ENCODE measurements at regions not wholly inside any gene's neighbourhood (a gene's known extent, or its start where the extent isn't known, plus 50 kb on each side); places are given as distances from the start of the nearest gene placed in this dataset.
"Not testable (repeated sequence)": the region's sequence is repeated elsewhere in the genome, so short reads cannot be mapped to it uniquely, and the experiment has no call there.

DNA sequence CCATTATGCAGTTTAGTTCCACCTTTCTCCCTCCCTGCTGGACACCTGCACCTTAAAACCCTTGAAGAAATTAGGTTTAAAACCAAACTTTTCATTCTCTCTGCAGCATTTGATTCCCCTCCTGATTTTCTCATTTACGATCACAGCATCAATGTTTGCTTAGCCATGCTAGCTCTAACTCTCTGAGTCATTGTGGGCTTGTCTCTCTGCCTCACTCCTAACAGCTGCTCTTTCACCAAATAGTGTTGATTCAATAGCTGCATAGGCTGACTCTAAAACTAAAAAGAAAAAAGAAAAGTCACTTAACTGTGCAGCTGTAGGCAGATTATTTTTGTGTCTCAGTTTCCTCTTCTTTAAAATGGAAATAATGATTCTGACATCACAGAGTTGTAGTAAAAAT is 1124.9 kb downstream of the DIAPH3 start:
- peak; percentile 39 for DNase-seq

DNA sequence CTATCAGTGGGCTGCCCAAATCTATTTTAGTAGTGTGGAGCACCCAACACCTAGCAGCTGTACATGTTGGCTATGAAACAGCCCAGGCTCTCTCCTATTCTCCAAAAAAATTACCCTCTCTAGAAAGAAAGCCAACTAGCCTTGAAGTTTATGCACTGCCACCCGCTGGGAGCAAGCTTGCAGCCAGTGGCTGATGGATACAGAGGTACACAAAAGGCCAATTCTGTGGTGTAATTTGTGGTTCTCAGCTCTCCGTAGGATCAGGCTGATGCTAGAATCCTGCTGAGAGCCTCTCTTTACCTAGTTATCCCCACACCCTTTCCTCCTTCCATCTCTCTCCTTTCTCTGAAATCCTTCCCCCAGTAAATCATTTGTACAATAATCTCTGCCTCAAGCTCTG is 1120.7 kb downstream of the DIAPH3 start:
- DNase-seq, result no peak

DNA sequence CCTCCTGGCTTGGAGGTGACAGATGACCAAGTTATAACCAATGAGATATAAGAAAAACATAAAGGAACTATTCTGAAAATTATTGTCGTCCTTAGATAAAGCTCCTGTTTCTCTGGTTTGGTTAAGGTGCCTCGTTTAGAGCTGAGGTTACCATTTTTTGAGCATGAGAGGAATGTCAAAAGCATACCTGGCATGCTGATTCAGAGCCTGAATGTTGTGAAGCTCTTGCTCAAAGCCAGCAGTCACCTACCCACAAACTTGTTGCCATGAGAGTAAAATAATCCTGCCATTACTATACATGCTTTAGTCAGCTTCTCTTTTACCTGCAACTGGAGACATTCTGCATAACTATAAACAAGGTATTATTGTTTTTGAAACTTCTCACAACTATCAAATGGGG is 1116.2 kb downstream of the DIAPH3 start:
- DNase-seq, result no peak

DNA sequence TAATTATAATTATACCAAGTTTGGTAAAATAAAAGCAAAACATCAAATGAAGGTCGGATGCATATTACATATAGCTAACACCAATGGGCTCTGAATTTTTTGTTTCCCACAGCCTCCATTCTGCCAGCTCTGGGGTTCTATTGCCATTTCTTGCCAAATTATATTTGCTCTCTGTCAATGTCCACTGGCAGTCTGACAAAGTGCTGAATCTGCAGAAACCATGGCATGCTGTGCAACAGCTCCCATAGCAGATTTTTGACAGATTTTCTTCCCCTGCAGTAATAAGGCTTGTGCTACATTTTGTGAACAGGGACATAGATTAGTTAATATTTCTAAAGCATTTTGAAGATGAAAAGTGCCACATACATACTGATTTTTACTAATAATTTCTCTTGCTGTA is 1102.1 kb downstream of the DIAPH3 start:
- DNase-seq, result no peak

DNA sequence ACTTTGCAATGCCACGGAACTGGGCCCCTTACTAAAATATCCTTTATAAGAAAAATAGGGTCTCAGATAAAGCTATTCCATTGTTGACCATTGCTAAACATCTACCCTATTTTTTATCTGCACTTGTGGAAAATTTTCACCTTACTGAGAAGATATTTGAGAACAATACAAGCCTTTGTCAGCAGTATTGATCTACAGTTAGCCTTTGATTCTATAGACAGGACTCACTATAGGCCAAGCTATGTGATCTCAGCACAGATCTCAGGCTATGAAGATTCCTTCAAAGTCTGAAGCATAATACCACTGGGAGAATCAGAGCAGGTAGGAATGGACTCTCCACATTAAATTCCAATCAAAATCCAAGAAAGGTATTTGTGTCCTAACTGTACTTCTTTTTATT is 1099.7 kb downstream of the DIAPH3 start:
- DNase-seq, result no peak

DNA sequence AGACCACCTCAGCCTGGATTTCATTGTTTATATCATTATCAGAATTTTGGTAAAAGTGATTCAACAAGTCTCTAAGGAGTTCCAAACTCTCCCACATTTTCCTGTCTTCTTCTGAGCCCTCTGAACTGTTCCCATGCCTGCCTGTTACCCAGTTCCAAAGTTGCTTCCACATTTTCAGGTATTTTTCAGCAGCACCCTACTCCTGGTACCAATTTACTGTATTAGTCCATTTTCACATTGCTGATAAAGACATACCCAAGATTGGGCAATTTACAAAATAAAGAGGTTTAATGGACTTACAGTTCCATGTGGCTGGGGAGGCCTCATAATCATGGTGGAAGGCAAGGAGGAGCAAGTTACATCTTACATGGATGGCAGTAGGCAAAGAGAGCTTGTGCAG is 1087.3 kb downstream of the DIAPH3 start:
- DNase-seq, result not testable (repeated sequence)

DNA sequence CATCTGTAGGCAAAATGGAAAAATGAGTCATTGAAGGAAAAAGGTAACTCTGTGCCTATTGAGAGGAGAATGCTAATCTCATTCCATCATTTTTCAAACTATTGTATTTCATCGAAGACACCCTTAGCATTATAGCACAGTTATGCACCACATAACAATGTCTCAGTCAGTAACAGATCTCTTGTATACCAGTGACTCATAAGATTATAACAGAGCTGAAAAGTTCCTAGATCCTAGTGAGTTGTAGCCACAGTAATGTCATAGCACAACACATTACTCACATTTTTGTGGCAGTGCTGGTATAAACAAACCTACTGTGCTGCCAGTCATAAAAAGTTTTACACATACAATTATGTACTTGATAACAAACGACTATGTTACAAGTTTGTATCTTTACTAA is 1077.6 kb downstream of the DIAPH3 start:
- no peak for DNase-seq

DNA sequence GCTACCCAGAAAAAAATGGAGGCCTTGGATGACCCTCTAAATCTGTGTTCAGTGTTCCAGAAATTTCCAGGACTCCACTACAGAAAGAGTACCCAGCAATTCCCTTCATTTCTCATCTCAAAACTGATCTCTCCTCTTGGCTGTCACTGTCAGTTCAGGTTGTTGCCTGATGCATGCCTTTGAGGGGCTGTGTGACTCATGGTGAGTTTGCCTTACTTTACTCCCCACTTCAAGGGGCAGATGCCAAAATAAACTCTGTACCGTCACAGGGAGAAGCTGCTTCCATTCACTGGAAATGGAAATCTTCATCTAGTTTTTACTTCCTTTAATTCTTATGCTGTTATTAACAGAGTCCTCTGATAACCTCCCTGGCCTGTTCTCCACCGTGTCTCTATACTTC is 1075.0 kb downstream of the DIAPH3 start:
- no peak for DNase-seq

DNA sequence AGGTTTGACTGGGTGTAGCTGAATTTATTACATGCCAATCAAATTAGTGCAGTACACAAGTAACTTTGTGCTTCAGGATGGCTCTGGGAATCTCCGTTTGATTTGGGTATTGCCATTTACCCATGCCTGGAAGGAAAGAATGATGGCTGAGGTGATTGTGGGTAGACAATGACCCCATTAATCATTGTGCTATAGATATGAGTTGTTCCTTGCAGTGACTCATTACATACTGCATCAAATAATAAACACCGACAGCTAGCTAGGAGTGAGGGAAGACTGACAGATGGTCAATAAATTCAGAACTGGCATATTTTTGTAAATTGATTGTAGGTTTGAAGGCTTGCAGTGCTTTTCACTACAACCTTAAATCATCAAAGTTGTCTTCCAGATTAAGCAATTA is 1069.5 kb downstream of the DIAPH3 start:
- DNase-seq, result no peak

DNA sequence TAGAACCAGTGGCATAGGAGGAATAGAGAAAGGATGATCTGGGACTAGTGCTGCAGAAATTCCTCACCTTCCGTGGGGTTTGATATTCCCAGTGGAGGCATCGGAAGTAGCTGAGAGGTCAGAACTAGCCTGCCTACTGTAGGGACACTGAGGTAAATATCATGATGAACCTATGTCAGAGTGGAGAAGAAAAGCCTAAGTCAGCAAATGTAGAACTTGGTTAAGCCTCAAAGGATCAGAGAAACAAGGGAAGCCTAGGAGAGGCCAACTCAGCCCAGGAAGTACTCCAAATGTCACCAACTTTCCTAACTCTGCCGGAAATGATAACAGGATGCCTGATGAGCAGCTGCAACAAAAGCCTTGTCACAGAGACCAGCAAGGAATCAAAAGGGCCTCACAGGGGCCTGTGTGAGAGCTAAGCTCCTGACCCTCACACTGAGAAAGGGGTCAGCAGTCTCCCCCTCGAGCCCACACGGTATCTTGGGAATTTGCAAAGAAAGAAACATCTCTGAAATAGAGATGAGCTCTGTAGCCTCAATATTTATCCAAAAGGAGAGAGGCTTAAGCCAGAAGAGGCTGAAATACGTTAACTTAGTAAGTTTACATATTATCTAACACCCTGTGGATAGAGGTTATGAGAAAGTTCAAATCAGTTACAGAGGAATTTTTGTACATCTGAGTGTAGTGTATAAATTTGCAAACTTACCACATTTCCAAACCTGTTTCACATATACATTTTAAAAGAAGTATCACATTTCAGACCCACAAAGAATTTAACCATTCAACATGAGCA is 1064.3 kb downstream of the DIAPH3 start:
- no peak for DNase-seq

DNA sequence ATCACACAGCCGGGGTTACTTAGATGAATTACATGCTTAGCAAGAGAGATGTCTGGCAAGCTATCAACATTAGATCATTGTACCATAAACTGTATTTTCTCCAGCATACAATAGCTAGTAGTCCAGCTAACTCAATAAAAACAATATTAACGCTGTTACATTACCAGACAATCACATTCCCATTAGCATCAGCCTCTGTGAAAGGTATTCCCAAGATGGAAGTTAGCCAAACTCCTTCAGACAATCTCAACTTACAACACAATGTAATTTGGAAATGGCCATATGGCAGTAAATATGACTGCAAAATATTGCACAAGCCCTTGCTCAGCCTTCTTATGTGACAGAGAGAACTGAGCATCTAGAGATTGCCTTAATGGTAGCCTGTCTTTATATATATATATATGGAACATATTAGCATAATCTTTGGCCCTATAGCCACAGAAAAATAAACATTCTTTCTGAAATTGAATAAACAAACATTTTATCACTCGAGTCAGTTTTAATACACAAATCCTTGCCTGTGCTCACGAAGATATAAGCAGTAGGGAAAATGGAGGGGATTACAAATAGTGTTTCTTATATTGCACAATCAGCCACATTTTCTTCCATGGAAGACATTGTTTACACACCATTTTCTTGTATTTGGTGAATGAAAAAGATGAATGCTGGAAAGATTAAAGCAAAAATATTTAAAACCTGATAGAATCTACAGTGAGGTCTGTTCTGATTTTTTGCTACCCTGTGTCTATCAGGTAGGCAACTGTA is 1060.5 kb downstream of the DIAPH3 start:
- no peak for DNase-seq

DNA sequence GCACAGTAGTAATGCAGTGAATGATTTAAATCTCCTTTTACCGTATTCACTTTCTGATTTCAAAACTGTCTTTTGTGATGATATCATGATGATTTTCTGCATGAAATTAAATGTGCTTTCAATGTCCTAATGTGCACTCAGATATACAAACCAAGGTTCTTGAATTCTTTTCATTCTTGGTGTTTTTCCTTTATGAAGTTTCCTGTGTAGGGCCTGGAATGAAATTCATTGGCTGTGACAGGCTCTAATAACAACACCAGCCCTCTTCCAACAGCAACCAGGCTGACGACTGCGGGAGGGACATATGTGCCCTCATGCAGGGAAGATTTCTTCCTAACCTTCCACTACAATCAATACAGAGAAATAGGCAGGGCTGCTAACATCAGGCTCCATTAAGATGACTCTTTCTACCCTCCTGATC is 1052.0 kb downstream of the DIAPH3 start:
- no peak for DNase-seq

DNA sequence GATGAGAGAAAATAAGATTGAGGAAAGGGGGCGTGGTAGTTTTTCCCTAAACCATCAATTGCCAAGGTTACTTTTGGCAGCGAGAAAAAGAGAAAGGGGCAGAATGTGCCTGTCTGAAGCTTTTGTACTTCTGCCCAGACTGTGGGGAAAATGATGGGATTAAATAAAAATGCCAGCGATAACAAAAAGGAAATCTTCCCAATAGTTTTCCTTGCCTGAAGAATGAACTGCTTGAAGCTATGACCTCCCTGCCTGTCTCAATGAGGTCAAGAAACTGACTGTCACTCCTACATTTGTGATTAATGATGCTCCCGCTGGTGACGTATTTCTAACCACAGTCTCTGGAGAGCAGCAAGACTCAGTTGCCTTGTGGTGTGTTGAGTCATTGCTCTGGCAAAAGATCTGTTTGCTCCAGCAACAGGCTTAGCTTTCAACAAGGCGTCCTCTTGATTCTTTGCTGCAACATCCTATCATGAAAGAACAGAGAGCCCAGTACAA is 1051.5 kb downstream of the DIAPH3 start:
- DNase-seq, result no peak

DNA sequence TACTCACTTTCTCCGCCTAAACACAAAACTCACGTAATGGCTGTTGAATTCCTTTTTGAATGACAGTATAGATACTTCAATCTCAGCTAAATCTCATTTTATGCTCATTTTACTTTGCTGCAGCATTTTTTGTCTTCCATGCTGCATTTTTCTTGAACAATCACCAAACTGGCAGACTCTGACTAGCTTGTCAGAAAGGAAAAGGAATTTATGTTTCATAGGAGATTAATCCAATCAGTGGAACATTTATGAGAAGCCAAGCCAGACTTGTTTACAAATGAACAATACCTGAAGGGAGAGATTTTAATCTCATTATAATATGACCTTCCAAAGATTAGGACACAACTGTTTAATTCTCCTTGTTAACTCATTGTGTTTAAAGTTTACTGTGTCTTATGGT is 1044.3 kb downstream of the DIAPH3 start:
- no peak for DNase-seq

DNA sequence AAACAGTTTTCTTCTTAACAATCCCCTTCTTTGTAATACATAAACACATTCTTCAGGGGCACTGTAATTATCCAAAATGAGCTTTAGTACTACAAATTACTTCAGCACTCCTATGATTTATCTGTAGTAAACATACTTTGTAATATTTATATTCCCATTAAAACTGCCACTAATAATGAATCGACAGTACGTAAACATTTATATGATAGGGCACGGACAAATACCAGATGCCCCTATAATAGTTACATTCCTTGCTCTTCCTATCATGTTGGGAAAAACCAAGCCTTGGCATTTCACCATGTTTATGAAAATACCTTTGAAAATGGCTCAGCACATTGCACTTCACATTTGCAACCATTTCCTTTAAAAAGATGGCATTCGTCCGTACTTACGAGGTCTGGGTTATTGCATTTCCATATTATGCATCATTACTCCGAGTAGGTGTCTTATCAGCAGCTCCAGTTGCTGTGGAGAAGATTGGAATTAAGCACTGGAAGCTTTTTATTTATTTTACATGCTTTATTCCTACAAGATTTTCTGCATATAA is 1043.4 kb downstream of the DIAPH3 start:
- no peak for DNase-seq

DNA sequence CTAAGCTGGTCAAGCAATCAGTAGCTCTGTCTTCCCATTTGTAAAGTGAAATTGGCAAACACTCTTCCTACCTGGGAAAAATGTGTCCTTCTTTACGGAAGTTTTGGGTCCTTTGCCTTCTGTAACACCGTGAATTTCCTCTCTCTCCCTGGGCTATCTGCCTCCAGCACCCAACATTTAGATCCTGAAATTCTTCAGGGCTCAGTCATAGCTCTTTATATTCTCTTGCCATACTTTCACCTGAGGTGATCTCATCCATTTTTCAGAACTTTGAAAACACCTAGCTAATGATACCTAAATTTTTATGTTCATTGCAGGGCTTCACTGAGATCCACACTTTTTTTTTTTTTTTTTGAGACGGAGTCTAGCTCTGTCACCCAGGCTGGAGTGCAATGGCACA is 1042.2 kb downstream of the DIAPH3 start:
- DNase-seq, result no peak

DNA sequence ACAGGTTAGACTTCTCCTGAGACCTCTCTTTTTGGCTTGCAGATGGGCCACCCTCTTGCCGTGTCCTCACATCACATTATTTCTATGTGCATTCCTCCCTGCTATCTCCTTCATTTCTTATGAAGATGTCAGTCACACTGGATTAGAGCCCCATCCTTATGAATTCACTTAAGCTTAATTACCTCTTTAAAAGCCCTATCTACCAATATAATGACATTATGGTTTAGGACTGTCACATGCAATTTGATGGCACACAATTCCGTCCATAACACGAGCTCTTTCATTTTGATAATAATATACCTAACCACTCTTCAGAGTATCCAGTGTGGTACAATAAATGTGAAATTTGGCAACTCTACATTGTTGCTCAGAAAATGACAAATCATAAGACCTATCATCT is 1037.3 kb downstream of the DIAPH3 start:
- DNase-seq, result no peak

DNA sequence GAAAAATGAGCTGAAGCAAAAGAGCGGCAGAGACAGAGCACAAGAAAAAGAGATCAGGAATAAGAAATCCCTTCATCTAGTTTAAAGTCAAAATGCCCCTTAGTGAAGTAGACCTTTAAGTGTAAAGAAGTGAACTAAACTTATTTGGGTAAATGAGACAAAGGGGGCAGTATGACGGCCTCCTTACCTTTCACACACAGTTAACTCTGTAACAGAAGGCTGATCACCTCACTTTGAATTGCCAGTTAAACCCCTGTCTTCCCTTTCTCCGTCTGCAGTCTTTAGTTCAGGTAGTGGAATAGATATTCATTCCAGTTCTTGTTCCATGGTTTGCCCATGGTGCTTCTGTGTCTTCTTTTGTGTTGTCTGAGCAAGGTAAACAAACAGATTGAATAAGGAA is 1029.8 kb downstream of the DIAPH3 start:
- no peak for DNase-seq

DNA sequence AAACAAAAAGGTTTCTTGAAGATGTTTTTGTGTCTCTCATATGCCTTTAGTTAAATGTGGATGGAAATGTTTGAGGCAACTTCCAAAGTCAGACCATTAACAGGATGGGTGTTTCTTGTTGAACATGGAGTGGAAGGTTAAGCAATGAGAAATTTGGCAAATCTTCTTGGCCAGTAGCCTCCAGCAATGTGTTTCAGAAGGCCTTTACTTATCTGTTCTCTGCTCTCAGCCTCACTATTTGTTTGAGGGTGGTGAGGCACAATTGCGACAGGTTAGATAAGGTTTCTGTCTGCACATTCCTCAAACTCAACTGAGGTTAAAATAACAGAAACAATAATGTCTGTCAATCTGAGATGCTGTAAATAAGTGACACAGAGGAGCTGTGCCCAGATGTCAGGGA is 1019.0 kb downstream of the DIAPH3 start:
- no peak for DNase-seq

DNA sequence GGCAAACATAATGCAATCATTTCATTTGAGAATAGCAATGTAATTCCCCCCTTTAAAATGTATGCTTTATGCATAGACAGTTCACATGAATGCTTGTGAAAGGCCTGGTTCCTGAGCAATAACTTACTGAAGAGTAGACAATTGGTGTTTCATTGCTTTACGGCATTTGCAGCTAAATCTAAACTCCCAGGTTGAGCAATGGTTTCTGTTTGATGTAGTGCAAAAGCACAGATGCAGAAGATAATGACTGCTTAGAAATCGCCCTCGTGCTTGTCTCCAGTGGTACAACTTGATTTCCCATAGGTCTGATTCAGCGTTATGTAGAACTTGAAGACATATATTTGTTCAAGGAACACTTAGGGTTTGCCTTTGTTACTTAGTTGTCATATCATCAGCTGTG is 1018.3 kb downstream of the DIAPH3 start:
- no peak for DNase-seq

DNA sequence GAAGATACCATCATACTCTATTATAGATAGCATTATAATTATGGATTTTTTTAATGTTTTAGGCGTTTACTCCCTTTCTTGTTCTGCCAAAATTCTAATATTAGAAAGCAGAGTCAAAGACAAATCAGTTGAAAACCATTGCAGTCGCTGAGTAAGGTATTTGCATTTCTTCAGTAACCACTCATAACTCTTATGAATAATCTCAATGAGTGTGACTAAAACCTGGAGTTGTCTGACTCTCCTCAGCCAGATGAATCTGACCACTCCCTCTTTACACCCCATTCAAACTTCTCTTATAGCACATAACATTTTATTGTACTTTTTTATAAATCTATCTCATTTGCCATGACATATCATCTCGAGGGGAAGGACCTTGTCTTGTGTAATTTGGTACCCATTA is 1006.5 kb downstream of the DIAPH3 start:
- DNase-seq, result no peak

DNA sequence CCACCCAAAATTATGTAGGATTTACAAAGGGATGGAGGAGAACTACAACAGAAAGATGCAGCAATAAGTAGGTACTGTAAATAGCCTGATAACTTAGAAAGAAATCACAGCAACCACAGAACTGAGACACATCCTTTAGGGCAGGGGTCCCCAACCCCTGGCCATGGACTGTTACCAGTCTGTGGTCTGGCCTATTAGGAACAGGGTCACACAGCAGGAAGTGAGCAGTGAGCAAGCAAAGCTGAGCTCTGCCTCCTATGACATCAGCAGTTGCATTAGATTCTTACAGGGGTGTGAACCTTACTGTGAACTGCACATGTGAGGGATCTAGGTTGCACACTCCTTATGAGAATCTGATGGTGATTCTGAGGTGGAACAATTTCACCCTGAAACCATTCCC is 997.6 kb downstream of the DIAPH3 start:
- DNase-seq, result no peak

DNA sequence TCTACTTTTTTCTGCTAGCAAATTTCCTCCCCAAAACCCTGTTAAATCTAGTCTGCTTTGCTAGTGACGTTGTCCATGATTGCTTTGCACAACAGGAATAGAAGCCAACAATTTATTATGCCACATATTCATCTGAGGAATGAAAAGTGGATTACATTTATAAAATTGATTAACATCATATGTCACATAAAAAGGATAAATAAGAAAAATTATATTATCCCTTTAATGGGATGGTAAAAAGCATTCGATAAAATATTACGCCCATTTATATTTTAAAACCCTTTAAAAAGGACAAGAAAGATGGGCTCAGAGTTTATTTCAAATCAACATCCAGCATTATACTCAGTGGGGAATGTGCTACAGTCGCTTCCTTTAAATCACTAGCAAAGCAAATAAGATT is 991.7 kb downstream of the DIAPH3 start:
- no peak for DNase-seq

DNA sequence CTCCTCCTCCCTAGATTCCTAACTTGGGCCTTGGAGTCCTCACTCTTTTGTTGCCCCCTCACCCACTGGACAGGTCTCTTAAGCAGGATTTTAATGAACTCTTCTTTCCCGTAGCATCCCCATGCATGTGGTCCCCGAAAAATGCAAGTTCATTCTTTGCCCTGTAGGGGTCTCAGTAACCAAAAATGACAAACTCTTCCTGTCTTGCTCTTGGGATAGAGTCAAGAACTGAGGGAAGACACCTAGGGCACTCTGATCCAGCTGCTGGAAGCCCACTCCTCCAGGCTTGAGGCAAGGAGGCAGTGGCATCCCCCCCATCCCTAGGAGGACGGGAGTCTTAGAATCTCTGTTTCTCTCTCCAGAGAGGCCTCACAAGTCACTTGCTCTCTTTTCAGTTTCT is 987.0 kb downstream of the DIAPH3 start:
- no peak for DNase-seq
